ENCODE measurements at regions not wholly inside any gene's neighbourhood (a gene's known extent, or its start where the extent isn't known, plus 50 kb on each side); places are given as distances from the start of the nearest gene placed in this dataset.
A peak's percentile ranks its signal among the peaks of the same experiment; 100 is the strongest.
"Not testable (repeated sequence)": the region's sequence is repeated elsewhere in the genome, so short reads cannot be mapped to it uniquely, and the experiment has no call there.

GRCh38 chr7:85699482-85699881 is 512.6 kb upstream of the SEMA3D start:
- Histone ChIP-seq H3K27ac (ENCODE audit: low read depth, low read length) (no peak overlapping the region), H3K36me3 (ENCODE audit: control insufficient read depth, insufficient read depth, low read length) (no peaks in the 10 kb centered on the region), H3K27me3 (ENCODE audit: control insufficient read depth, insufficient read depth, low read length) (no peaks in the 10 kb centered on the region), H3K4me1 (ENCODE audit: control insufficient read depth, insufficient read depth, low read length) (no peaks in the 10 kb centered on the region), H3K9me3 (ENCODE audit: control insufficient read depth, insufficient read depth, low read length) (no peaks in the 10 kb centered on the region), H3K4me3 (ENCODE audit: low read depth, low read length) (no peak overlapping the region)
- 81% methylated on average over 2 of the region's 2 CpGs for WGBS (ENCODE audit: insufficient coverage)
- DNase-seq (ENCODE audit: low read depth in 4 of 6, low spot score in 6 of 6), result no peak

- no CpG with 5 or more reads among the region's 1 CpG for WGBS (ENCODE audit: insufficient coverage)
Measured at GRCh38 chr7:85695533-85695932, 508.7 kb upstream of the SEMA3D start.

GRCh38 chr7:85695041-85695440 is 508.2 kb upstream of the SEMA3D start:
- Histone ChIP-seq H3K27ac (ENCODE audit: low read depth, low read length) (no peak overlapping the region), H3K9me3 (ENCODE audit: control insufficient read depth, insufficient read depth, low read length) (no peaks in the 10 kb centered on the region), H3K36me3 (ENCODE audit: control insufficient read depth, insufficient read depth, low read length) (no peaks in the 10 kb centered on the region), H3K27me3 (ENCODE audit: control insufficient read depth, insufficient read depth, low read length) (no peaks in the 10 kb centered on the region), H3K4me3 (ENCODE audit: low read depth, low read length) (no peak overlapping the region), H3K4me1 (ENCODE audit: control insufficient read depth, insufficient read depth, low read length) (no peaks in the 10 kb centered on the region)
- no peak for DNase-seq (ENCODE audit: low read depth in 4 of 6, low spot score in 6 of 6)

More at GRCh38 chr7:85695533-85695932, 508.7 kb upstream of the SEMA3D start:
- H3K4me3 ChIP-seq (ENCODE audit: low read depth, low read length), result no peak overlapping the region
- H3K27ac ChIP-seq (ENCODE audit: low read depth, low read length), result no peak overlapping the region
- H3K9me3 ChIP-seq (ENCODE audit: control insufficient read depth, insufficient read depth, low read length), result no peaks in the 10 kb centered on the region
- no peak for DNase-seq (ENCODE audit: low read depth in 4 of 6, low spot score in 6 of 6)
- H3K4me1 ChIP-seq (ENCODE audit: control insufficient read depth, insufficient read depth, low read length), result no peaks in the 10 kb centered on the region
- no peaks in the 10 kb centered on the region for H3K36me3 ChIP-seq (ENCODE audit: control insufficient read depth, insufficient read depth, low read length)
- no peaks in the 10 kb centered on the region for H3K27me3 ChIP-seq (ENCODE audit: control insufficient read depth, insufficient read depth, low read length)

- Histone ChIP-seq H3K9me3 (ENCODE audit: control insufficient read depth, insufficient read depth, low read length) (no peaks in the 10 kb centered on the region), H3K27ac (ENCODE audit: low read depth, low read length) (no peak overlapping the region), H3K4me1 (ENCODE audit: control insufficient read depth, insufficient read depth, low read length) (no peaks in the 10 kb centered on the region), H3K36me3 (ENCODE audit: control insufficient read depth, insufficient read depth, low read length) (no peaks in the 10 kb centered on the region), H3K27me3 (ENCODE audit: control insufficient read depth, insufficient read depth, low read length) (no peaks in the 10 kb centered on the region), H3K4me3 (ENCODE audit: low read depth, low read length) (no peak overlapping the region)
- no peak for DNase-seq (ENCODE audit: low read depth in 4 of 6, low spot score in 6 of 6)
- WGBS (ENCODE audit: insufficient coverage), result 100% methylated on average over 2 of the region's 2 CpGs
Measured at GRCh38 chr7:85693326-85693725, 506.5 kb upstream of the SEMA3D start.

- DNase-seq (ENCODE audit: low read depth in 4 of 6, low spot score in 6 of 6), result peak in 3 of 6 donors; percentile 6 to 67 (median 43)
- no peaks in the 10 kb centered on the region for H3K27me3 ChIP-seq (ENCODE audit: control insufficient read depth, insufficient read depth, low read length)
- WGBS (ENCODE audit: insufficient coverage), result no CpG with 5 or more reads among the region's 2 CpGs
Measured at GRCh38 chr7:85688712-85689111, 501.9 kb upstream of the SEMA3D start.

GRCh38 chr7:85686401-85687181 is 499.7 kb upstream of the SEMA3D start:
- WGBS (ENCODE audit: insufficient coverage), result 97% methylated on average over 7 of the region's 7 CpGs
- no peak overlapping the region for H3K4me3 ChIP-seq (ENCODE audit: low read depth, low read length)
- no peaks in the 10 kb centered on the region for H3K27me3 ChIP-seq (ENCODE audit: control insufficient read depth, insufficient read depth, low read length)
- no peaks in the 10 kb centered on the region for H3K36me3 ChIP-seq (ENCODE audit: control insufficient read depth, insufficient read depth, low read length)
- DNase-seq (ENCODE audit: low read depth in 4 of 6, low spot score in 6 of 6), result no peak
- H3K4me1 ChIP-seq (ENCODE audit: control insufficient read depth, insufficient read depth, low read length), result no peaks in the 10 kb centered on the region
- H3K9me3 ChIP-seq (ENCODE audit: control insufficient read depth, insufficient read depth, low read length), result peaks cover 4% of the 10 kb centered on the region
- H3K27ac ChIP-seq (ENCODE audit: low read depth, low read length), result no peak overlapping the region

More at GRCh38 chr7:85688712-85689111, 501.9 kb upstream of the SEMA3D start:
- H3K4me3 ChIP-seq (ENCODE audit: low read depth, low read length), result no peak overlapping the region
- H3K4me1 ChIP-seq (ENCODE audit: control insufficient read depth, insufficient read depth, low read length), result no peaks in the 10 kb centered on the region
- H3K36me3 ChIP-seq (ENCODE audit: control insufficient read depth, insufficient read depth, low read length), result no peaks in the 10 kb centered on the region
- no peak overlapping the region for H3K27ac ChIP-seq (ENCODE audit: low read depth, low read length)
- H3K9me3 ChIP-seq (ENCODE audit: control insufficient read depth, insufficient read depth, low read length), result peaks cover 4% of the 10 kb centered on the region

GRCh38 chr7:85685901-85686300 is 499.0 kb upstream of the SEMA3D start:
- Histone ChIP-seq H3K27ac (ENCODE audit: low read depth, low read length) (no peak overlapping the region), H3K36me3 (ENCODE audit: control insufficient read depth, insufficient read depth, low read length) (no peaks in the 10 kb centered on the region), H3K9me3 (ENCODE audit: control insufficient read depth, insufficient read depth, low read length) (peaks cover 4% of the 10 kb centered on the region), H3K4me1 (ENCODE audit: control insufficient read depth, insufficient read depth, low read length) (no peaks in the 10 kb centered on the region), H3K4me3 (ENCODE audit: low read depth, low read length) (no peak overlapping the region), H3K27me3 (ENCODE audit: control insufficient read depth, insufficient read depth, low read length) (no peaks in the 10 kb centered on the region)
- DNase-seq (ENCODE audit: low read depth in 4 of 6, low spot score in 6 of 6), result no peak

GRCh38 chr7:85682833-85683620 is 496.2 kb upstream of the SEMA3D start:
- DNase-seq (ENCODE audit: low read depth in 4 of 6, low spot score in 6 of 6), result no peak
- Histone ChIP-seq H3K4me1 (ENCODE audit: control insufficient read depth, insufficient read depth, low read length) (no peaks in the 10 kb centered on the region), H3K27me3 (ENCODE audit: control insufficient read depth, insufficient read depth, low read length) (no peaks in the 10 kb centered on the region), H3K9me3 (ENCODE audit: control insufficient read depth, insufficient read depth, low read length) (peaks cover 6% of the 10 kb centered on the region), H3K4me3 (ENCODE audit: low read depth, low read length) (no peak overlapping the region), H3K27ac (ENCODE audit: low read depth, low read length) (no peak overlapping the region), H3K36me3 (ENCODE audit: control insufficient read depth, insufficient read depth, low read length) (no peaks in the 10 kb centered on the region)
- WGBS (ENCODE audit: insufficient coverage), result no CpG with 5 or more reads among the region's 1 CpG

GRCh38 chr7:85681241-85681640 is 494.4 kb upstream of the SEMA3D start:
- Histone ChIP-seq H3K4me1 (ENCODE audit: control insufficient read depth, insufficient read depth, low read length) (no peaks in the 10 kb centered on the region), H3K27ac (ENCODE audit: low read depth, low read length) (no peak overlapping the region), H3K4me3 (ENCODE audit: low read depth, low read length) (no peak overlapping the region), H3K9me3 (ENCODE audit: control insufficient read depth, insufficient read depth, low read length) (peaks cover 2% of the 10 kb centered on the region), H3K36me3 (ENCODE audit: control insufficient read depth, insufficient read depth, low read length) (no peaks in the 10 kb centered on the region), H3K27me3 (ENCODE audit: control insufficient read depth, insufficient read depth, low read length) (no peaks in the 10 kb centered on the region)
- no peak for DNase-seq (ENCODE audit: low read depth in 4 of 6, low spot score in 6 of 6)
- no CpG with 5 or more reads among the region's 2 CpGs for WGBS (ENCODE audit: insufficient coverage)

GRCh38 chr7:85675093-85675492 is 488.2 kb upstream of the SEMA3D start:
- not testable (repeated sequence) for H3K36me3 ChIP-seq (ENCODE audit: control insufficient read depth, insufficient read depth, low read length); H3K9me3 ChIP-seq (ENCODE audit: control insufficient read depth, insufficient read depth, low read length); DNase-seq (ENCODE audit: low read depth in 4 of 6, low spot score in 6 of 6); H3K4me3 ChIP-seq (ENCODE audit: low read depth, low read length); H3K27ac ChIP-seq (ENCODE audit: low read depth, low read length); H3K4me1 ChIP-seq (ENCODE audit: control insufficient read depth, insufficient read depth, low read length); H3K27me3 ChIP-seq (ENCODE audit: control insufficient read depth, insufficient read depth, low read length)
- WGBS (ENCODE audit: insufficient coverage), result no CpG with 5 or more reads among the region's 2 CpGs

All from spinal cord (tissue), 9 donors.